OCI-LY1 (cell line): ENCODE measurements at regions not wholly inside any gene's neighbourhood (a gene's known extent, or its start where the extent isn't known, plus 50 kb on each side); places are given as distances from the start of the nearest gene placed in this dataset.

Experiments
- H2AFZ ChIP-seq: fragments of 200-600 bp; sonication (generic), shearing (Covaris generic); 2 replicates; pipeline ENCODE4 v1.6.0; 2014; ENCODE audit warnings: antibody characterized with exemption, mild to moderate bottlenecking, low read length
- H3F3A ChIP-seq: fragments of 200-600 bp; sonication (generic), shearing (Covaris generic); 2 replicates; pipeline ENCODE4 v1.6.0; 2014; ENCODE audit warnings: mild to moderate bottlenecking, antibody characterized with exemption, low read length, moderate library complexity; ENCODE audit not compliant: insufficient read depth
- H3K27ac ChIP-seq: fragments of 200-600 bp; sonication (generic); 2 replicates; pipeline ENCODE4 v1.5.1; 2014; ENCODE audit warnings: low read length, mixed run types, mild to moderate bottlenecking, low read depth; ENCODE audit not compliant: poor library complexity, severe bottlenecking
- H3K27me3 ChIP-seq: fragments of 200-600 bp; sonication (generic); 2 replicates; pipeline ENCODE4 v1.6.0; 2014; ENCODE audit warnings: antibody characterized with exemption, mild to moderate bottlenecking, low read length, moderate library complexity; ENCODE audit not compliant: insufficient read depth
- H3K36me3 ChIP-seq: fragments of 200-600 bp; sonication (generic); 2 replicates; pipeline ENCODE4 v1.6.1; 2014; ENCODE audit warnings: mild to moderate bottlenecking, antibody characterized with exemption, low read length, moderate library complexity, mixed read lengths; ENCODE audit not compliant: insufficient read depth
- H3K4me1 ChIP-seq: fragments of 200-600 bp; sonication (generic); 2 replicates; pipeline ENCODE4 v1.5.1; 2014; ENCODE audit warnings: mild to moderate bottlenecking, low read length, moderate library complexity; ENCODE audit not compliant: insufficient read depth, severe bottlenecking
- H3K4me2 ChIP-seq: fragments of 200-600 bp; sonication (generic), shearing (Covaris generic); 2 replicates; pipeline ENCODE4 v1.6.1; 2014; ENCODE audit warnings: low read length
- H3K4me3 ChIP-seq: fragments of 200-600 bp; sonication (generic); 2 replicates; pipeline ENCODE4 v1.5.1; 2014; ENCODE audit warnings: low read length, low read depth, mild to moderate bottlenecking, mixed read lengths; ENCODE audit not compliant: poor library complexity, severe bottlenecking
- H3K79me2 ChIP-seq: fragments of 200-600 bp; shearing (Covaris generic); 2 replicates; pipeline ENCODE4 v1.6.1; 2016; ENCODE audit warnings: mixed run types, low read length, mixed read lengths; ENCODE audit not compliant: insufficient read depth
- H3K9ac ChIP-seq: fragments of 200-600 bp; sonication (generic), shearing (Covaris generic); 2 replicates; pipeline ENCODE4 v1.6.1; 2014; ENCODE audit warnings: mild to moderate bottlenecking, low read length, mixed read lengths
- H3K9me2 ChIP-seq: fragments of 200-600 bp; sonication (generic), shearing (Covaris generic); 2 replicates; pipeline ENCODE4 v1.6.1; 2014; ENCODE audit warnings: low read depth, mild to moderate bottlenecking, low read length, mixed read lengths
- H3K9me3 ChIP-seq: fragments of 200-600 bp; shearing (Covaris generic); 2 replicates; pipeline ENCODE4 v1.6.1; 2014; ENCODE audit warnings: low read length, mixed read lengths
- H4K20me1 ChIP-seq: fragments of 200-600 bp; sonication (generic), shearing (Covaris generic); 2 replicates; pipeline ENCODE4 v1.6.0; 2016; ENCODE audit warnings: mild to moderate bottlenecking, low read length; ENCODE audit not compliant: insufficient read depth
- EZH2 ChIP-seq: fragments of 200-600 bp; sonication (generic), shearing (Covaris generic); IDR thresholded peaks from 2 replicates; pipeline ENCODE4 v1.8.0; 2017; ENCODE audit warnings: borderline replicate concordance, mixed run types, mild to moderate bottlenecking, antibody characterized with exemption, low read length, moderate library complexity, mixed read lengths
- TF ChIP-seq, protein P1 (sequence below): fragments of 200-600 bp; sonication (generic), shearing (Covaris generic); IDR thresholded peaks from 2 replicates; pipeline ENCODE4 v1.5.1; 2017; ENCODE audit warnings: mild to moderate bottlenecking, antibody characterized with exemption, low read length, moderate library complexity, mixed read lengths

DNA sequence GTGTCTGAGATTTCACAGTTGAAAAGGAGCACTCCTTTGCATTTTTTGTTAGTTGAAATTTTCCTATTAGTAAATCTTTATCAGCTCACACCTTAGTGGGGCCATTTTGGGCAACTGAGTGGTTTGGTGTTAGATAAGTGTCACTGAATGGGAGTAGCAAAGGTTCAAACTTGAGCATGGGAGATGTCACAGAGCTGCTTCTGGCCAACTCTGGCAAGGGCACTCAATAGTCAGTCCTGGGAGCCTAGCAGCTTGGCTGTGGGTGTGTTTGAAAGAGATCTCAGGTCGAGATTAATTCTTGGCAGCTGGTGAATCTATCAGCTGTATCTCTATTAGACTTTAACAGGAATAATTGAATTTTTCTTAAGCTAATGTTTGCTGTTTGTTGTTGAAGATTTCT, 579.3 kb downstream of the EDEM1 start:
- no peak overlapping the region for H3K27ac ChIP-seq
- no peak overlapping the region for H3K4me2 ChIP-seq
- H3K36me3 ChIP-seq, result no peaks in the 10 kb centered on the region
- H3K79me2 ChIP-seq, result no peaks in the 10 kb centered on the region
- H2AFZ ChIP-seq, result no peak overlapping the region
- no peaks in the 10 kb centered on the region for H3K27me3 ChIP-seq
- no peaks in the 10 kb centered on the region for H4K20me1 ChIP-seq
- H3F3A ChIP-seq, result no peaks in the 10 kb centered on the region
- no peak overlapping the region for H3K9ac ChIP-seq
- no peak overlapping the region for H3K4me3 ChIP-seq
- no peaks in the 10 kb centered on the region for H3K4me1 ChIP-seq
- no peaks in the 10 kb centered on the region for H3K9me3 ChIP-seq
- TF ChIP-seq, protein P1, sequence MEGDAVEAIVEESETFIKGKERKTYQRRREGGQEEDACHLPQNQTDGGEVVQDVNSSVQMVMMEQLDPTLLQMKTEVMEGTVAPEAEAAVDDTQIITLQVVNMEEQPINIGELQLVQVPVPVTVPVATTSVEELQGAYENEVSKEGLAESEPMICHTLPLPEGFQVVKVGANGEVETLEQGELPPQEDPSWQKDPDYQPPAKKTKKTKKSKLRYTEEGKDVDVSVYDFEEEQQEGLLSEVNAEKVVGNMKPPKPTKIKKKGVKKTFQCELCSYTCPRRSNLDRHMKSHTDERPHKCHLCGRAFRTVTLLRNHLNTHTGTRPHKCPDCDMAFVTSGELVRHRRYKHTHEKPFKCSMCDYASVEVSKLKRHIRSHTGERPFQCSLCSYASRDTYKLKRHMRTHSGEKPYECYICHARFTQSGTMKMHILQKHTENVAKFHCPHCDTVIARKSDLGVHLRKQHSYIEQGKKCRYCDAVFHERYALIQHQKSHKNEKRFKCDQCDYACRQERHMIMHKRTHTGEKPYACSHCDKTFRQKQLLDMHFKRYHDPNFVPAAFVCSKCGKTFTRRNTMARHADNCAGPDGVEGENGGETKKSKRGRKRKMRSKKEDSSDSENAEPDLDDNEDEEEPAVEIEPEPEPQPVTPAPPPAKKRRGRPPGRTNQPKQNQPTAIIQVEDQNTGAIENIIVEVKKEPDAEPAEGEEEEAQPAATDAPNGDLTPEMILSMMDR, result no peak
- no peak for TF ChIP-seq EZH2
- no peaks in the 10 kb centered on the region for H3K9me2 ChIP-seq

DNA sequence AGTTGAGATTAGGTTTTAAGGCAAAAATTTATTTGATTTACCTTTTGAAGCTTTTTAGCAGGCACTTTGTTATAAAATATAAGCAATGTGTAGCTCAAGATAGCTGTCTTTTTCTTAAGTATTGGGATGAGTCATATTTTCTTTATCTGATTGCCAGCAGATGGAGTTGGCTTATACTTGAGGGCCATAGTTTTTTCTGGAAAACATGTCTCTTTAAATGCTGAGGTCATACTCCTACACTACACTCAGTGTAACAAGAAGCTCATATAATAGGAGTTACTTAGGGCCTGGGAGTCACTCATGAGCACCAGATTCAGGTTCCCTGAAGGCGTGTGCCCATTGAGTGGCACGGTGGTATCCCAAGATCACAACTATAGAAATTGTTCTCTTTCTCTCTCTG, 579.8 kb downstream of the EDEM1 start:
- Histone ChIP-seq H3F3A (no peaks in the 10 kb centered on the region), H2AFZ (no peak overlapping the region), H3K36me3 (no peaks in the 10 kb centered on the region), H3K79me2 (no peaks in the 10 kb centered on the region), H3K4me3 (no peak overlapping the region), H3K27me3 (no peaks in the 10 kb centered on the region), H3K9me2 (no peaks in the 10 kb centered on the region), H3K4me1 (no peaks in the 10 kb centered on the region), H3K4me2 (no peak overlapping the region), H4K20me1 (no peaks in the 10 kb centered on the region), H3K27ac (no peak overlapping the region), H3K9me3 (no peaks in the 10 kb centered on the region), H3K9ac (no peak overlapping the region)
- TF ChIP-seq EZH2, result no peak
- TF ChIP-seq, protein P1, result no peak

DNA sequence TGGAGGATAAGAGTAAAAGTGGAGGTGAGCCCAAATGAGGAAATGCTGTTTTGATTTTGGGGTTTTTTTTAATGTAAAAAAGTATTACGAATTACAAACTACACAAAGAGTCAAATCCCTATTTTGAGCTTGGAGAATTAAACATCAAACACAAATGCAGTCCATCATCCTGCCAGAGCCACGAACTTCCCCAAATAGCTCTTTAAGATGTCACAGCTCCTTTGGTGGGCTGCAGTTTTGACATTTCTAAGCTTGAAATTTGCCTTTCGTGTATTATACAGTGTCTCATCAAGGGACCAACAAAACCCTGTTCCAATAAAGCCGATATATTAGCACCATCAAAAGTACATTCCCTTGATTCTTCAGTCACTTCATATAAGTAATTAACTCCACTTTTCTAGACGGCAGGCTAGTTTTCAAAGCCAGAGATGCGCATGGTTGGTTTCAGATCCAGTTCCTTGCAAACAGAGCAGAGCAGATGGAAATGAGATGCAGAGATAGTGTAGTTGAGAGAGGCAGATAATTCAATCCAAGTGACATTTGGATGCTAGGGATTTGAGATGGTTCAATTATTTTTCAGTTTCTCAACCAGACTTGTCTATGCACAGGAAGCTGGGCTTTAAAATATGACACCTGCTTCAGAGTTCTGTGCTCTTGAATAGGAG, 580.9 kb downstream of the EDEM1 start:
- H3K9ac ChIP-seq, result no peak overlapping the region
- H3K9me3 ChIP-seq, result no peaks in the 10 kb centered on the region
- TF ChIP-seq EZH2, result no peak
- TF ChIP-seq, protein P1, result no peak
- H3K36me3 ChIP-seq, result no peaks in the 10 kb centered on the region
- H3K9me2 ChIP-seq, result no peaks in the 10 kb centered on the region
- no peak overlapping the region for H3K27ac ChIP-seq
- no peaks in the 10 kb centered on the region for H4K20me1 ChIP-seq
- no peak overlapping the region for H3K4me3 ChIP-seq
- H2AFZ ChIP-seq, result no peak overlapping the region
- no peaks in the 10 kb centered on the region for H3K4me1 ChIP-seq
- no peak overlapping the region for H3K4me2 ChIP-seq
- H3F3A ChIP-seq, result no peaks in the 10 kb centered on the region
- H3K27me3 ChIP-seq, result no peaks in the 10 kb centered on the region
- H3K79me2 ChIP-seq, result no peaks in the 10 kb centered on the region
